GM23338 (cell line): ENCODE measurements at regions not wholly inside any gene's neighbourhood (a gene's known extent, or its start where the extent isn't known, plus 50 kb on each side); places are given as distances from the start of the nearest gene placed in this dataset.

Experiments used
- EZH2 ChIP-seq: fragments of 200-600 bp; sonication (generic); IDR thresholded peaks from one replicate; pipeline ENCODE4 v1.8.0; 2017; ENCODE audit warnings: antibody characterized with exemption, mild to moderate bottlenecking, low read depth; ENCODE audit not compliant: unreplicated experiment
- JUNB ChIP-seq: IDR thresholded peaks from one replicate; pipeline ENCODE4 v1.6.1; 2016; ENCODE audit warnings: antibody characterized with exemption; ENCODE audit not compliant: unreplicated experiment
- NANOG ChIP-seq: IDR thresholded peaks from 2 replicates; pipeline ENCODE4 v1.6.1; 2016; ENCODE audit warnings: antibody characterized with exemption, borderline replicate concordance
- POLR2AphosphoS5 ChIP-seq: IDR thresholded peaks from 2 replicates; pipeline ENCODE4 v1.6.1; 2016; ENCODE audit warnings: antibody characterized with exemption, low read depth
- STAT1 ChIP-seq: IDR thresholded peaks from one replicate; pipeline ENCODE4 v1.6.1; 2016; ENCODE audit warnings: antibody characterized with exemption; ENCODE audit not compliant: unreplicated experiment
- ZNF114 ChIP-seq: fragments of 250-450 bp; sonication (Bioruptor Pico); IDR thresholded peaks from 2 replicates; pipeline ENCODE4 v1.5.0; 2020; ENCODE audit warnings: mild to moderate bottlenecking, moderate library complexity
- TF ChIP-seq, protein P1 (sequence below): fragments of 250-450 bp; sonication (Bioruptor Pico); IDR thresholded peaks from 2 replicates; pipeline ENCODE4 v1.5.0; 2020; ENCODE audit warnings: mild to moderate bottlenecking, moderate library complexity
- TF ChIP-seq, protein P2 (sequence below): IDR thresholded peaks from one replicate; pipeline ENCODE4 v1.6.1; 2018; ENCODE audit warnings: antibody characterized with exemption; ENCODE audit not compliant: unreplicated experiment

DNA sequence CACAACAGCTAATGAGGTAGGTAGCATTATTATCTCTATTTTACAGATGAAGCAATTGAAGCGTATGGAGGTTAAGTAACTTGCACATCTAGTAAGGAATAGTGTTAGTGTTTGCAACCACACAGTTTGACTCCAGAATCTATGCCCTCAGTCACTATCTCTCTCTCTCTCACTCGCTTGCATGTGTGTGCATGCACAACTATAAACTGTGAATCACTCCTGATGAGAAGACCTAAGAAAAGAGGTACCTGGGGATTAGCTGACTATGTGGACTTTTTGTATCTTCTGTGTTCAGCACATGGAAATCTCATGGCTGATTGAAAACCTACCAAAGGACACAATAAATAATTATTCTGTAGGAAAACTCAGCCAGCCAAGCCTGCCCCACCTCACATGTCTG is 295.5 kb downstream of the BRINP2 start (continued):
- TF ChIP-seq, protein P1, sequence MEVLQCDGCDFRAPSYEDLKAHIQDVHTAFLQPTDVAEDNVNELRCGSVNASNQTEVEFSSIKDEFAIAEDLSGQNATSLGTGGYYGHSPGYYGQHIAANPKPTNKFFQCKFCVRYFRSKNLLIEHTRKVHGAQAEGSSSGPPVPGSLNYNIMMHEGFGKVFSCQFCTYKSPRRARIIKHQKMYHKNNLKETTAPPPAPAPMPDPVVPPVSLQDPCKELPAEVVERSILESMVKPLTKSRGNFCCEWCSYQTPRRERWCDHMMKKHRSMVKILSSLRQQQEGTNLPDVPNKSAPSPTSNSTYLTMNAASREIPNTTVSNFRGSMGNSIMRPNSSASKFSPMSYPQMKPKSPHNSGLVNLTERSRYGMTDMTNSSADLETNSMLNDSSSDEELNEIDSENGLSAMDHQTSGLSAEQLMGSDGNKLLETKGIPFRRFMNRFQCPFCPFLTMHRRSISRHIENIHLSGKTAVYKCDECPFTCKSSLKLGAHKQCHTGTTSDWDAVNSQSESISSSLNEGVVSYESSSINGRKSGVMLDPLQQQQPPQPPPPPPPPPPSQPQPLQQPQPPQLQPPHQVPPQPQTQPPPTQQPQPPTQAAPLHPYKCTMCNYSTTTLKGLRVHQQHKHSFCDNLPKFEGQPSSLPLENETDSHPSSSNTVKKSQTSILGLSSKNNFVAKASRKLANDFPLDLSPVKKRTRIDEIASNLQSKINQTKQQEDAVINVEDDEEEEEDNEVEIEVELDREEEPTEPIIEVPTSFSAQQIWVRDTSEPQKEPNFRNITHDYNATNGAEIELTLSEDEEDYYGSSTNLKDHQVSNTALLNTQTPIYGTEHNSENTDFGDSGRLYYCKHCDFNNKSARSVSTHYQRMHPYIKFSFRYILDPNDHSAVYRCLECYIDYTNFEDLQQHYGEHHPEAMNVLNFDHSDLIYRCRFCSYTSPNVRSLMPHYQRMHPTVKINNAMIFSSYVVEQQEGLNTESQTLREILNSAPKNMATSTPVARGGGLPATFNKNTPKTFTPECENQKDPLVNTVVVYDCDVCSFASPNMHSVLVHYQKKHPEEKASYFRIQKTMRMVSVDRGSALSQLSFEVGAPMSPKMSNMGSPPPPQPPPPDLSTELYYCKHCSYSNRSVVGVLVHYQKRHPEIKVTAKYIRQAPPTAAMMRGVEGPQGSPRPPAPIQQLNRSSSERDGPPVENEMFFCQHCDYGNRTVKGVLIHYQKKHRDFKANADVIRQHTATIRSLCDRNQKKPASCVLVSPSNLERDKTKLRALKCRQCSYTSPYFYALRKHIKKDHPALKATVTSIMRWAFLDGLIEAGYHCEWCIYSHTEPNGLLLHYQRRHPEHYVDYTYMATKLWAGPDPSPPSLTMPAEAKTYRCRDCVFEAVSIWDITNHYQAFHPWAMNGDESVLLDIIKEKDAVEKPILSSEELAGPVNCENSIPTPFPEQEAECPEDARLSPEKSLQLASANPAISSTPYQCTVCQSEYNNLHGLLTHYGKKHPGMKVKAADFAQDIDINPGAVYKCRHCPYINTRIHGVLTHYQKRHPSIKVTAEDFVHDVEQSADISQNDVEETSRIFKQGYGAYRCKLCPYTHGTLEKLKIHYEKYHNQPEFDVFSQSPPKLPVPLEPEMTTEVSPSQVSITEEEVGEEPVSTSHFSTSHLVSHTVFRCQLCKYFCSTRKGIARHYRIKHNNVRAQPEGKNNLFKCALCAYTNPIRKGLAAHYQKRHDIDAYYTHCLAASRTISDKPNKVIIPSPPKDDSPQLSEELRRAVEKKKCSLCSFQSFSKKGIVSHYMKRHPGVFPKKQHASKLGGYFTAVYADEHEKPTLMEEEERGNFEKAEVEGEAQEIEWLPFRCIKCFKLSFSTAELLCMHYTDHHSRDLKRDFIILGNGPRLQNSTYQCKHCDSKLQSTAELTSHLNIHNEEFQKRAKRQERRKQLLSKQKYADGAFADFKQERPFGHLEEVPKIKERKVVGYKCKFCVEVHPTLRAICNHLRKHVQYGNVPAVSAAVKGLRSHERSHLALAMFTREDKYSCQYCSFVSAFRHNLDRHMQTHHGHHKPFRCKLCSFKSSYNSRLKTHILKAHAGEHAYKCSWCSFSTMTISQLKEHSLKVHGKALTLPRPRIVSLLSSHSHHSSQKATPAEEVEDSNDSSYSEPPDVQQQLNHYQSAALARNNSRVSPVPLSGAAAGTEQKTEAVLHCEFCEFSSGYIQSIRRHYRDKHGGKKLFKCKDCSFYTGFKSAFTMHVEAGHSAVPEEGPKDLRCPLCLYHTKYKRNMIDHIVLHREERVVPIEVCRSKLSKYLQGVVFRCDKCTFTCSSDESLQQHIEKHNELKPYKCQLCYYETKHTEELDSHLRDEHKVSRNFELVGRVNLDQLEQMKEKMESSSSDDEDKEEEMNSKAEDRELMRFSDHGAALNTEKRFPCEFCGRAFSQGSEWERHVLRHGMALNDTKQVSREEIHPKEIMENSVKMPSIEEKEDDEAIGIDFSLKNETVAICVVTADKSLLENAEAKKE (CRISPR knock-in tag) = no peak
- no peak for TF ChIP-seq JUNB
- no peak for TF ChIP-seq NANOG
- no peak for TF ChIP-seq ZNF114
- TF ChIP-seq POLR2AphosphoS5 = no peak
- no peak for TF ChIP-seq EZH2
- TF ChIP-seq, protein P2, sequence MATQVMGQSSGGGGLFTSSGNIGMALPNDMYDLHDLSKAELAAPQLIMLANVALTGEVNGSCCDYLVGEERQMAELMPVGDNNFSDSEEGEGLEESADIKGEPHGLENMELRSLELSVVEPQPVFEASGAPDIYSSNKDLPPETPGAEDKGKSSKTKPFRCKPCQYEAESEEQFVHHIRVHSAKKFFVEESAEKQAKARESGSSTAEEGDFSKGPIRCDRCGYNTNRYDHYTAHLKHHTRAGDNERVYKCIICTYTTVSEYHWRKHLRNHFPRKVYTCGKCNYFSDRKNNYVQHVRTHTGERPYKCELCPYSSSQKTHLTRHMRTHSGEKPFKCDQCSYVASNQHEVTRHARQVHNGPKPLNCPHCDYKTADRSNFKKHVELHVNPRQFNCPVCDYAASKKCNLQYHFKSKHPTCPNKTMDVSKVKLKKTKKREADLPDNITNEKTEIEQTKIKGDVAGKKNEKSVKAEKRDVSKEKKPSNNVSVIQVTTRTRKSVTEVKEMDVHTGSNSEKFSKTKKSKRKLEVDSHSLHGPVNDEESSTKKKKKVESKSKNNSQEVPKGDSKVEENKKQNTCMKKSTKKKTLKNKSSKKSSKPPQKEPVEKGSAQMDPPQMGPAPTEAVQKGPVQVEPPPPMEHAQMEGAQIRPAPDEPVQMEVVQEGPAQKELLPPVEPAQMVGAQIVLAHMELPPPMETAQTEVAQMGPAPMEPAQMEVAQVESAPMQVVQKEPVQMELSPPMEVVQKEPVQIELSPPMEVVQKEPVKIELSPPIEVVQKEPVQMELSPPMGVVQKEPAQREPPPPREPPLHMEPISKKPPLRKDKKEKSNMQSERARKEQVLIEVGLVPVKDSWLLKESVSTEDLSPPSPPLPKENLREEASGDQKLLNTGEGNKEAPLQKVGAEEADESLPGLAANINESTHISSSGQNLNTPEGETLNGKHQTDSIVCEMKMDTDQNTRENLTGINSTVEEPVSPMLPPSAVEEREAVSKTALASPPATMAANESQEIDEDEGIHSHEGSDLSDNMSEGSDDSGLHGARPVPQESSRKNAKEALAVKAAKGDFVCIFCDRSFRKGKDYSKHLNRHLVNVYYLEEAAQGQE = no peak
- no peak for TF ChIP-seq STAT1
